CD4-positive, alpha-beta T cell treated with Interleukin-6 for 4 hours (primary cell): ENCODE measurements at regions not wholly inside any gene's neighbourhood (a gene's known extent, or its start where the extent isn't known, plus 50 kb on each side); places are given as distances from the start of the nearest gene placed in this dataset.
"Not testable (repeated sequence)": the region's sequence is repeated elsewhere in the genome, so short reads cannot be mapped to it uniquely, and the experiment has no call there.

Experiments
- DNase-seq: peaks from one replicate; pipeline ENCODE4 v3.0.0-alpha.2; 2020; ENCODE audit warnings: mixed read lengths

GRCh38 chr2:236834284-236834683, 251.4 kb upstream of the COPS8 start:
- no peak for DNase-seq

GRCh38 chr2:236835307-236836024, 250.2 kb upstream of the COPS8 start:
- no peak for DNase-seq

GRCh38 chr2:236836028-236836427, 249.7 kb upstream of the COPS8 start:
- DNase-seq, result not testable (repeated sequence)

DNA sequence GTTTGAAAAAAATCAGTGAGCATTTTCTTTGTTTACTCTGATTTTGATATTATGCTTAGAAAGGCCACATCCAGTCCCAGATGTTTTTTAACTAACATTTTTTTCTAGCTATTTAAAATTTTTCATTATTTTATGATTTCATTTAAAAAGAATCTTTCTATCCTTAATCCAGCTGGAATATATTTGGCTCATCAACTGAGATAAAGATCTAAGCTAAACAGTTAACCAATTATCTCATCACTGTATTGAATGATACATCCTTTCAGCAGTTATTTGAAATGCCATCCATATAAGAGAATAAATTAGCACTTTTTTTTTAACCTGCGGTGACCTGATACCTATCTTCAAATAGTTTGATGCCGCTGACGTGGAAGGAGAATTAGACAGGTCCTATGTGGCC, 245.5 kb upstream of the COPS8 start:
- no peak for DNase-seq

GRCh38 chr2:236840857-236841256, 244.8 kb upstream of the COPS8 start:
- DNase-seq, result no peak

DNA sequence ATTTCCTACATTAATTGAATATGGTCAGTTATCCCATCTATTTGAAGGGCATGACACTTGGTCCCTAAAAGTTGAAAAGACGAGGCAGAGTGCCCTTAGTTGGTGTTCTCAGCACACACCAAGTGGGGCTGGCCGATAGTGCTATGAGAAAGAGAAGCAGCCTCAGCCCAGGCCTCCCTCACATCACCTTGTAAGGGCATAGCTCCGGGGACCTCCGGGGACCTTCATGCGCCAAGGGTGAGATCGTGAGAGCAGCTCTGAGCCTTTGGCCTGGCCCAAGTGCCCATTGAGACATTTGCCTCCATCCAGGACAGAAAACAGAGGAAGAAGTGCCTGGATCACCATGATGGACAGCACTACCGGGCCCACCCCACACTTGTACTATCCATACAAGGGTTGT, 244.3 kb upstream of the COPS8 start:
- no peak for DNase-seq

DNA sequence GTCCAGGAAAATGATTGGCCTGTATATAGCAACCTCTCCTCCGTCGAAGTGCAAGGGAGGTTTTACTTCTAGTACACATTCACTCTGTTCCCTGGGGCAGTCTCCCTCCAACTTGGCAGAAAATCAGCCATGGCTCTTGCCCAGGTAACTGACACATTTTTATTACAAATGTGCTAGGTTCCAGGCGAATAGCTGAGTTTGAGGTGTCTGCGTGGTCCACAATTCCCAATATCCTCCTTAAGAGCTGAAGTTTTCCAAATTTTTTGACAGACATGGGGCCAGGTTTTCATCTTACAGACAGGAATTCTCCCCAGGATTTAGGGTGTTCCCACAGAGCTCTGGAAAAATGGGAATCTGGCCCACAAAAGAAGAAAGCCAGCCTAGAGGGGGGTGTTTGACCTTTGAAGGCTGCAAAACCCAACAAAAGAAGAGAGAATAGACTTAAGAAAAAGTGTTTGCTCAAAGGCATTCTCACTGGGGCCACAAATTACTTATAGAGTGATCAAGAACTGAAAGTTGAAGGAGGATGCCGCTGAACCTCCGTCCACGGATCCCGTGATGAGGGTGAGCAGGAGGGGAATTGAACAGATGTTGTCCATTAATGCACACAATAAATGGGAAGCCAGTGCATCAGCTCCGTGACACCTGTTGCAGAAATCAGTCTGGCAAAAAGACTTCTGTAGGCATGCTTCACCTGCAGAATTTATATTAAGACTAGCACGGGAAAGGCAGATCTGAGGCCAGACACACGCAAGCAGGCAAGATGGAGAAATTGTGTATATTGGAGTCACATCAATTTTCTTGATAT, 242.3 kb upstream of the COPS8 start:
- DNase-seq, result no peak

GRCh38 chr2:236844711-236845110, 241.0 kb upstream of the COPS8 start:
- DNase-seq, result no peak

DNA sequence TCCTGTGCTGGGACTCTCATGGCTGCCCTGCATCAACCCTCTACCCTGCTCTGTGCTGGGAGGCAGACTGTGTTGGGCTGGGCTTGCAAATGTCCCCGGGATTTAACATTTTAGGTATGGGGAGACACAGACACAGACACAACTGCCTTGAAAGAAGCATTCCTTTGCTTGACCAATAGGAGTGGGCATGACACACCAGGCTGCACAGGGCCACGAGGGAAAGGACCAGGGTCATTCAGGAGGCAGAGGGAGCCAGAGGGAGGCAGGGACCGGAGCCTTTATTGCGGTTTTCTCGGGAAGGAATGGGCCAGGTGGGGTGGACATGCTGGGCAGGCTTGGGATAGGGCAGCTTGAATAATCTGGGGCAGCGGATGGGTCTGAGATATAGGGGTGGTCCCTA, 238.7 kb upstream of the COPS8 start:
- DNase-seq, result no peak

- DNase-seq, result no peak
These were observed 238.0 kb upstream of the COPS8 start for GRCh38 chr2:236847538-236848263.

DNA sequence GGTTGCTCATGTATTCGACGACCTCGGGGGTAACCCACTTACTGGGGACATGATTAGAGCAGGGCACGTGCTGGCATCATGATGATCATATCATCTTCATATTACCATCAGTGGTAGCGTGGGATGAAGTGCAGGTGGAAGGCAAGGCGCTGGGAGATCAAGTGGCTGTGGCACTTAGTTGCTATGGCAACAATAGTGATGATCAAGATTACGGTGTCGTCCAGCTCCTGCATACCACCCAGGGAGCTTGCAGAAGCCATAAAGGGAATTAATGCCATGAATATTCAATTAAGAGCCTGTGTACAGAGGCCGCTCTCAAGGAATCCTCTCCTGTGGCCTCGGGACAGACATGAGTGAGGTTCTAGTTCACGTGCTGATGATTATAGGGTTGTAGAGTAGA, 237.2 kb upstream of the COPS8 start:
- no peak for DNase-seq

DNA sequence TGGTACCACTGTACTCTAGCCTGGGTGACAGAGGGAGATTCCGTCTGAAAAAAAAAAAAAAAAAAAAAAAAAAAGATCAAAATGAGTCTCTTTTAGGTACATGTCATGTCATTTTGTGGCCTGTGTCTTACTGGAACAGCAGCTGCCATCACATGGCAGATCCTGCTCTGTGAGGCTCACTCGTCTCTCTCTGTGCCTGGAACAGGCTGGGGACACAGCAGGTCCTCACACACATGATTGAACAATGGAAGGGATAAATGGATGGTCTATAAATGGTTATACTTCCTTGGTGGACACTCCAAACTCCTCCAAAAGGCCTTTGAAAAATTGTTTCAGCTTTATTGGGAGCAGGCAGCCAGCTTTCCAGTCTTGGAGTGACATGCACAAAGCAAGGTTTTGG, 236.2 kb upstream of the COPS8 start:
- no peak for DNase-seq

- DNase-seq, result no peak
These were observed 235.7 kb upstream of the COPS8 start for GRCh38 chr2:236849940-236850339.

DNA sequence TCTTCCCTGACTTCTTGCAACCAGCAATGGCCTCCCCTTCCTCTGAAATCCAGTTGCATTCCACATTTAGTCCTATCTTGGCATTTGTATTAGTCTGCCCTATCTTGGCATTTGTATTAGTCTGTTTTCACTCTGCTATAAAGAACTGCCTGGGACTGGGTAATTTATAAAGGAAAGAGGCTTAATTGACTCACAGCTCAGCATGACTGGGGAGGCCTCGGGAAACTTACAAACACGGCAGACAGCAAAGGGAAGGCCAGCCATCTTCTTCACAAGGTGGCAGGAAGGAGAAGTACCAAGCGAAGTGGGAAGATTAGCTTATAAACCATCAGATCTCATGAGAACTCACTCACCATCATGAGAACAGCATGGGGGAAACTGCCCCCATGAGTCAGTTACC, 234.5 kb upstream of the COPS8 start:
- DNase-seq, result no peak

DNA sequence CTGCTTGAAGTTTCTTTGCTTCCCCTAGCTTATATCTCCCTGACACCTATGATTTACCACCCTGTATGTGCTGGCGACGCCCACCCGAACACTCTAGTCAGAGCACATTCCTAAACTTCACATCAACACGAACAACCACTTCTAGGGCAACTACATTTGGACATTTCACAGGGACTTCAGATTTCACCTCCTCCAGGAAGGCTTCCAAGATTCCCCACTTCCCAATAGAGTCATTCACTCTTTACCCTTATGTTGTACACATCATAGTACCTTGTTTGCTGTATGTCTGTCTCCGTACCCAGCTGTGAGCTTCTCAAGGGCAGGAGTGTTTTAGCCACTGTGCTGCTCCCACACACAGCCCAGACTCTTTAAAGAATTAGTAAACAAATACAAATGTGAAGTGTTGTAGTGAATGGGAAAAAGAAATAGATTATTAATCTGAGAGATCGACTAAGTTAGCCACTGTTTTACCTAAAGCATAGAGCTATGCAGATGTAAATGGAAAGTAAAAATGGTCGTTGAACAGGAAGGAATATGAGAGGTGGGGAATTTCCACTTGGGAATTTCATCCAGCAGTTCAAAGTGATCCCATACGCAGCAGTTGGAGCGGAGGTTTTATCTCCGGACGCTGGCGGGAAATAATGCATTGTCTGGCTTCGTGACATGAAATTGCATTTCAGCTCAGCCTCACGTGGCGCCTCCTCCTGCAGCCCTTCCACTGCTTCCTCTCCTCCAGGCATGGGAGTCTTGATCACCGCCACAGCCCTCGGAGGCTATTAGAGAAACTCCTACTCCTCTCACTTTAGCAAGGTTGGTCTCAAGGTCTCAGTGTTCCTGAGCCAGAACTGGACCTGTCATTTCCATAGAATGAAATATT, 233.4 kb upstream of the COPS8 start:
- DNase-seq, result no peak

- DNase-seq, result no peak
These were observed 232.7 kb upstream of the COPS8 start for GRCh38 chr2:236852977-236853374.

DNA sequence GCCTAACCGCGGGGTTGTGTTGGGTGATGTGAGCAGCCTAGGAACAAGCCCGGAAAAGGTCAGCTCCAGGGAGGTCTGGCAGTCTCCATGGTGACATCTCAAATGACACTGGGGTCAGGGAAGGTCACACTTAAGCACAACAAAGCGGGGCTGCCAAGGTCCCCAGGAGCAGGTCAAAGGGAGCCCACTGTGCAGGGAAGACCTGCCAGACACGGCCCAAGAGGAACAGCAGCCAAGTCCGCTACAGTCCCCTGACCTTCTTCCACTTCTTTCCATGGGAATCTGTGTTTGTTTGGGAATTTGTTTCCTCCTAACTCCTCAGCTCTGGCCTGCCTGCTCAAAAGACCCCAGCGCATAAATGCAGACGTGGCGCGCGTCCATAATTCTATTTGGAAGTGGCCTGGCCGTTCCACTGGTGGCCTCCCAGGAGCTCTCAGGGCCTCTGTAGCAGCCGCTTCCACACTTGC, 232.1 kb upstream of the COPS8 start:
- no peak for DNase-seq

DNA sequence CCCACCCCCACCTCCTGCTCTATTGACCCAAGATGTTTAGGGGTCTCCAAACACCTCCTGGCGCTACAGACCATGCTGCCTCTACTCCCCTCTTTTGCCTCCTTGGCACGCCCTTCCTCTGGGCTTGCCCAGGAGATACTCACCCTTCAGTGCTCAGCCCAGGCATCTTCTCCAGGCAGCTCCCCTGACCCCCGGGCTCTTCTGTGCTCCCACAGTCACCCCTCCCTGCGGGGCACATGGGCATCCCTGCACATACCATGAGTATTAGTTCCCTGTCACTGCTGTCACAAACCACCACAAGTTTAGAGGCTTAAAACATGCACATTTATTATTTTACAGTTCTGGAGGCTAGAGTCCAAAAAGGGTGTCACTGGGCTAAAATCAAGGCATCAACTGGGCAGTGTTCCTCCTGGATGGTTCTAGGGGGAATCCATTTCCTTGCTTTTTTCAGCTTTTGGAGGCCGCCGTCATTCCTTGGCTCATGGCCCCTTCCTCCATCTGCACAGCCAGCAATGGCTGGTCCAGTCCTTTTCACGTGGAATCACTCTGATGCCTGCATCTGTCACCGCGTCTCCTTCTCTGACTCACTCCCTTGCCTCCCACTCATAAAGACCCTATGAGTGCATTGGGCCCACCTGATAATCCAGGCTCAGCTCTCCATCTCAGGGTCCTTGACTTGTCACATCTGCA, 230.4 kb upstream of the COPS8 start:
- no peak for DNase-seq

- no peak for DNase-seq
These were observed 229.5 kb upstream of the COPS8 start for GRCh38 chr2:236855866-236856847.

DNA sequence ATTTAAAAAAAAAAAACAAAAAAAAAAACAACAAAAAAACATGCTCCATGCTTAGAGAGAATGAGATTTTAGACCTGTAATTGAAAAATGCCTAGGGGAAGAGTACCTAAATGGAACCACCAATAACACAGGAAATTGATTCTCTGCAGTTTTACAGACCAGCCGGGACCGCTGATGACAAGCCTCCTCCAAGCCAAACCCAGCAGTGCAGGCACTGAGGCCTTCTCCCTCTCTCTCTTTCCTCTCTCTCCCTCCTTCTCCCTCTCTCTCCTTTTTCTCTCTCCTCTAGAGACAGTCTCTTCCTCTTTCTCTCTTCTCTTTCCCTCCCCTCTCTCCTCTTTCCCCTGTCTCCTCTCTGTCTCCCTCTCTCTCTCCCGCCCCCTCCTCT, 228.8 kb upstream of the COPS8 start:
- no peak for DNase-seq

GRCh38 chr2:236857246-236857645, 228.4 kb upstream of the COPS8 start:
- DNase-seq, result no peak
